HG03280 (cell line): ENCODE measurements at regions not wholly inside any gene's neighbourhood (a gene's known extent, or its start where the extent isn't known, plus 50 kb on each side); places are given as distances from the start of the nearest gene placed in this dataset.
"Not testable (repeated sequence)": the region's sequence is repeated elsewhere in the genome, so short reads cannot be mapped to it uniquely, and the experiment has no call there.

ENCODE experiments used
- ATAC-seq: cut with Tn5 transposase; IDR thresholded peaks from one replicate; pipeline ENCODE4 v1.9.1; 2021; ENCODE audit warnings: mild to moderate bottlenecking, moderate library complexity; ENCODE audit not compliant: unreplicated experiment

DNA sequence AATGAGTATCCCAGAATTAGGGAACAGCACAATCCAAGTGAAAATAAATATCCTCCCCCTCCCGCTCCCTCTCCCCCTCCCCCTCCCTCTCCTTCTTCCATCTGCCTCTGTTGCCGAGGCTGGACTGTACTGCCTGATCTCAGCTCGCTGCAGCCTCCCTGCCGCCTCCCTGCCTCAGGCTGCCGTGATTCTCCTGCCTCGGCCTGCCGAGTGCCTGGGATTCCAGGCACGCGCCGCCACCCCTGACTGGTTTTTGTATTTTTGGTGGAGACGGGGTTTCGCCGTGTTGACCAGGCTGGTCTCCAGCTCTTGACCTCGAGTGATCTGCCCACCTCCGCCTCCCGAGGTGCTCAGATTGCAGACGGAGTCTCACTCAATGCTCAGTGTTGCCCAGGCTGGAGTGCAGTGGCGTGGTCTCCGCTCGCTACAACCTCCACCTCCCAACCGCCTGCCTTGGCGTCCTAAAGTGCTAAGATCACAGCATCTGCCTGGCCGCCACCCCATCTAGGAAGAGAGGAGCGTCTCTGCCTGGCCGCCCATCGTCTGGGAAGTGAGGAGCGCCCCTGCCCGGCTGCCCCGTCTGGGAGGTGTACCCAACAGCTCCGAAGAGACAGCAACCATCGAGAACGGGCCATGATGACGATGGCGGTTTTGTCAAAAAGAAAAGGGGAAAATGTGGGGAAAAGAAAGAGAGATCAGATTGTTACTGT lies 178.9 kb upstream of the IPO5 start:
- ATAC-seq, result not testable (repeated sequence)

DNA sequence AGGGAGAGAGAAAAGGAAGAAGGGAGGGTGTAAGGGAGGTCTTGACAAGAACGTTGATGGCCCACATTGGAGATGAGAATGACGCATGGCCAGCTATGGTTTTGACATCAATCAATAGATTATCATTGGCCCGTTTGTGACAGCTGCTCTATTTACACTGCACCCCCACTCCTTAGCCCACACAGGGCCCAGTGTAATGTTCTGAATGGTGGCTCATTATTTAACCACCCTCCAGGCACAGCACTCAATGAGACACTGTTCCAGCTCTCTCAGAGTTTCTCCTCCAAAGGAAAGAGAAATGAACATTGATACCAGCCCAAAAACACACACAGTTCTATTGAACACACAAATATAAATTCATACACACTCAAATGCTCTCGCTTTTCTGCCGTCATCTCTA lies 173.0 kb upstream of the IPO5 start:
- ATAC-seq, result no peak

DNA sequence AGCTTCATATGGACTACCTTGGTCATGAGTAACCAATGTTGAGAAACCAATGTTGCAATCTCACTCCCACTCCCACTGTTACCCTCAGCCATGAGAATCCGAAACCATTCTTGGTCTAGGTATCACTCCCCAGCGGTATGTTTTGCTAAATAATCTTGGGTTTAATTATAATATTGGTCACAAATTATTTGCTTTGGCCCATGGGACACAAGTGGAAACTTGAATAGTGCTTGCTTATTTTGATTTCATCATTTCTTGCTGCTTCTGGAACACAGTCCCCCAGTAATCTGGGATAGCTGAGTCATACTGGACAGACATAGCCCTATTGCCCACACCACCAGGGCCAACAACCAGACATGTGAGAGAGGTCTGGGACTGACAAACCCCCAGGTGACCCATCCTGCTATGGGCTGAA lies 171.6 kb upstream of the IPO5 start:
- no peak for ATAC-seq

DNA sequence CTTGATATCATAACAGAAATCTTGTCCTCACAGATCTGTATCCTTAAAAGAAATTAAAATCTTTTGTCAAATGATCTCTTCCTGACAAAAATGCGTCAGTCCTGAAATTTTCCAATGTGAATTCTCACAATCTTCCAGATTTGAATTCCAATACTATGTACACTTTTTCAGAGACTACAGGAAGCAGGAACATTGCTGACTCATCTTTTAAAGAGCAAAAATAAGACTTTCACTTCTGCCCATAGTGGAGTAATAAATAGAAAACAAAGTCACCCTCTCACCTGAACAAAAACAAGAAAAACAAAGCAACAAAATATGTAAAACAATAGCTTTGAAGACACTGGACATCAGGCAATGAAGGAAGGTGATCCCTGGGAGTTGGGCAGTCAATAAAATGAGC lies 167.0 kb upstream of the IPO5 start:
- ATAC-seq, result no peak

DNA sequence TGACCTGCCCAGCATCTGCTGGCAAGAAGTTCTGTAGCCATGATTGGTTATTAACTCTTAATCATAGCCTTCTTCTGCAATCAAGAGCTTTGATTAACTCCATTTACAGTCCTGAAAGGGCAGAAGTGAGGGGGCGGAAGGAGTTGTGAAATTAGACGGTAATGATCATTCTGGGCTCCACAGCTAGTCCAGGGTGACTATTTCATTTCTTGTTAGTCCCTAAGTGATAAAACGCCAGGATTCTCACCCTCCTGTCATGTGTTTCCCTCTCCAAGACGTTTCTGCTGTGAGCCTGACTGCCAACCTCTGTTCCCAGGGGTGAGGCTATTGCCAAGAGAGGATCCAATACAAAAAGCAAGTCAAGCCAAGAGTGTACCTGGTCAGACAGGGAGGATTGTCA lies 155.9 kb upstream of the IPO5 start:
- ATAC-seq, result no peak

DNA sequence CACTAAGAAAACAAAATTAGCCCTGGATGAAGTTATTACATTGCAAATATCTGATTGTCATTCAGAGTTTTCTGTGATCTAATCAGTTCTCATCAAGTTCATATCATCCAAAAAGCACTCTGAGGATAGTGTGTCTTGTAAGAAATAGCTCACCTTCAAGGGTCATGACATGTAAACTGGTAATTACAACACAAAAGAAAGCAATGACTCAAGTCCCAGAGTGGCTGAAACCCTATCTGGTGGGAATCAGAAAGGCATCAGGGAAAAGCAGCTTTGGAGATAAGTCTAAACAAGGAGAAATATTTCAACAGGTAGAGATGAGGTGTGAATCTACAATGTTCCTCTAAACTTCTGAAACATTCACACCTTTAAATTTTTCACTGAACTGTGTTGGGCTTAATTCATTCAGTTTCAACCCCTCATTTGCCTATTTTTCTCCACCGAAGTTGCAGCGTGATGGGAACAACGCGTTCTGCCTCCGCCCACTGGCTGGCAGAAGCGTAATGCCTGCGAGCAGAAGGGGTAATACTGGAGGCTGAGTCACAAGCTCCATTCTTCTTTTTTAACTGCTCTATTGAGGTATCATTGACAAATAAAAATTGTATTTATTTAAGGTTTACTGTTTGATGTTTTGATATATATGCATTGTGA lies 155.2 kb upstream of the IPO5 start:
- no peak for ATAC-seq

DNA sequence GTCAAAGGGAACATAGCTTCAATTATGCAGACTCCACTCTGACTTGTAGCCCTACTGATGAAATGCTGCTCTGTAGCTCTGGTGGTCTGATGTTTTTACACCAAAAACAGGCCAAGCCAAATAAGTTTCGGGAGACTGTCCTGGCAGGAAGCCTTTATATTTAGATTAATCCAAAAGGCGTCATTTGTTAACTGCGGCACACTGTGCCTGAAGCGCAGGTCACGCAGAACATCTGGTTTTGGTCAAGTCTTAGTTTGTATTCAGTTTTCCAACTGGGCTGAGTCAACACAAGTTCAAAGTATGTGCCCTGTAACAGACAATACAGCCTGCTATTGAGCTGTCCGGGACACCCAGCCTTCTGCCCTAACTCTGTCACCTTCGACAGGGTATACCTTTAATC lies 154.6 kb upstream of the IPO5 start:
- ATAC-seq, result no peak

DNA sequence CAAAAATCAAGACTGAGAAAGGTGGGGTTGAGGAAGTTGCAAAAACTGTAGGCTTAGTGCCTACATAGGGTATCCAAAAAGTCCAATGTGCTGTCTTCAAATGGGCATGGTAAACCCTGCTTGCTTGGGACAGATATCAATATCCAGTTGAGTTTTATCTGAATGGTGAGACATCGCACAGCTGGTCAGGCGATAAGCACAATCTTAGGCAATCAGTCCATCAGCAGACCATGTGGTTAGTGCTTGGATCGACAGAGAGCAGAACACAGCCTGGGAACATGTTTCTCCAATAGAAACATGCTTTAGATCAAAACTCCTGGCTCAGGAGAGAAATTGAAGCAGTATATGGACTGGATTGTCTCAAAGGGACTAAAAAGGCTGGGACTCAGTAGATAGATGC lies 151.3 kb upstream of the IPO5 start:
- no peak for ATAC-seq

DNA sequence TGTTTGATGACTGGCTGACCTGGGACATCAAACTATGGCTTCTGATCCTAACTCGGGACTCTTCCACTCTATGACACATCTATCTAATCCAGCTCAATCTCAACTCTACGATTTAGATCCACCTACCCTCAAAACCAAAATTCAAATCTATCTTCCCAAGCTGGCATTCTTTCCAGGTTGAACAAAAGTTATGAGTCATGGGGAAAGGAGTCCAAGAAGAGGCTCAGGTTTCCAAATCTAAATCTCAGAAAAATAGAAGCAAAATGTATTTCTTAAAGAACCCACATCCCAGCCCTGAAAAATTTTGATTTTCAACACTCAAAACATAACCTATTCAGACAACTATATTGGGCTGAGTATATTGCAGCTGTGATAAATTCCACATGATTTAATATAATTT lies 143.9 kb upstream of the IPO5 start:
- no peak for ATAC-seq

DNA sequence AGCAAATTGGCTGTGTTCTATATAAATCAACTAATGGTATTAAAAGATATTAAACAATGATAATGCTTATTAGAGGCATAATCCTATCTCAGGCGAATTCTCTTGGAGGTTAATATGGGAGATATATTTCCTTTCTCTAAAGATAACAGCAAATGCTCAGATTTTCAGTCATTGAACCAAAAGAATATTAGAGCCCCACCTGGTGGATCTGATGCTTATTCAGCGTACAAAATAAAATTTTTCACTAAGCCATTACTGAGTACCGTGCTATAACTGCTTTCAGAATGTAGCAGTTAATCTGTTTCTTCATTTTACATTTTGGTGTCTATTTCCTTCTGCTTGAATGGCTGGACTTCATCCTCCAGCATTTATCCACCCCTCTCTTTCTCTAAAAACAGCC lies 143.3 kb upstream of the IPO5 start:
- ATAC-seq, result no peak

DNA sequence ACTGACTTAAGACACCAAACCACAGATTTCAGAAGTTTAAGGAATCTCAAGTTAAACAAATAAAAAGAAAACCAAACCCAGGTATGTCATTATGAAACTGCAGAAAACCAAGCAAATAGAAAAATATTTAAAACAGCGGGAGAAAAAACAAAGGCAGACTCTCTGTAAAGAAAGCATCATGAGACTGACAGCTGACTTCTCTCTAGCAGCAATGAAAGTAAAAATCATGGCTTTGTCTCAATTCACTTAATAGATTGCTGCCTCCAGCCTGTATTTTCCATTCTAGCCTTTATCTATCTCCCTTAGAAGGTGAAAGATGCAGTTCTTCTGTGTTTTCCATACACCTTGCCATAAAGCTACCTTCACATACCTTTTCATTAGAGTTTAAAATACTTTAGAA lies 131.1 kb upstream of the IPO5 start:
- no peak for ATAC-seq

DNA sequence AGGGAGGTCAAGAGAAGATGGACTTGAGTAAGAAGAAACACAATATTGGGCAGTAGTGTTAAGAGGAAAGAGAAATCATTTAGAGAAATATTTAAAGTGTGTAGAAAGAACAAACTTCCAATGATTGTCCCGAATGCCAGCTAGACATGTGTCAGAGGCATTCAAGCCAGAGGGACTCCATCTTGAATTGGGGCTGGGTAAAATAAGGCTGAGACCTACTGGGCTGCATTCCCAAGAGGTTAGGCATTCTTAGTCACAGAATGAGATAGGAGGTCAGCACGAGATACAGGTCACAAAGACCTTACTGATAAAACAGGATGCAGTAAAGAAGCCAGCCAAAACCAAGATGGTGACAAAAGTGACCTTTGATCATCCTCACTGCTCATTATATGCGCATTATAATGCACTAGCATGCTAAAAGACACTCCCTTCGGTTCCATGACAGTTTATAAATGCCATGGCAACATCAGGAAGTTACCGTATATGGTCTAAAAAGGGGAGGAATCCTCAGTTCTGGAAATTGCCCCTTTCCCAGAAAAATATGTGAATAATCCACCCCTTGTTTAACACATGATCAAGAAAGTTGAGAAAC lies 127.0 kb upstream of the IPO5 start:
- ATAC-seq, result no peak

DNA sequence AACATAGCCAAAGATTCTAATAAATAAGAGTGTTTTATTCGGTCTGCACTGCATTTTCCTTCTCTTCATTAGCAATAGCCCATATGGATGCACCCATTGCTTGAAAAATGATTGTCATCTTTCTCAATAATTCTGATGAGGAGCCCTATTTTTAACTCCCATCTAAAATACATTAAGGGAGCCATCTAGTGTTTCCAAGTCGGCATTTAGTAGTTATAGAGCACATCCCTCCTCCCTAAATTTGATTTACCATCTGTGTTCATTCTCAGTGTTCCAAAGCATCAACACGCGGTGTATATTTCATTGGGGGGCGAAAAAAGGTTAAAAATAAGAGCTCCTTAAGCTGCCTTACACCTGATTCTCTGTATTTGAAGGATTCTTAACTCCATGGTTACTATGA lies 119.2 kb upstream of the IPO5 start:
- no peak for ATAC-seq

DNA sequence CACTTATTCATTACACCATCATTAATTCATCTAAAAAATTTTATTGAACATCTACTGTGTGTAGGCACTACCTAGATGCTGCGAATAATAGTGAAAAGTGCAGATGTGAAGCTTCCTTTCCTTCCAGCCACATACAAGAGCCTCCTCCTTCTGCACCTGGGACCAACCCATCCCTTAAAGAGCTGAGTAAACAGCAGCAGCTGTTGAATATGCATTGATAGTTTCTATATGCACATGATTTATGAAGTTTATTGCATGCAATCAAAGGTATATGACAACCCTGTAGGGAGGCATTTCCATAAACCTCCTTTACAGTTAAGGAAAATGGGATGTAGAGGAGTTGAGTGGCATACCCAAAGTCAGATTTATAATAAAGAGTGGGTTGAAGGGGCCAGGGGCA lies 110.3 kb upstream of the IPO5 start:
- ATAC-seq, result no peak

DNA sequence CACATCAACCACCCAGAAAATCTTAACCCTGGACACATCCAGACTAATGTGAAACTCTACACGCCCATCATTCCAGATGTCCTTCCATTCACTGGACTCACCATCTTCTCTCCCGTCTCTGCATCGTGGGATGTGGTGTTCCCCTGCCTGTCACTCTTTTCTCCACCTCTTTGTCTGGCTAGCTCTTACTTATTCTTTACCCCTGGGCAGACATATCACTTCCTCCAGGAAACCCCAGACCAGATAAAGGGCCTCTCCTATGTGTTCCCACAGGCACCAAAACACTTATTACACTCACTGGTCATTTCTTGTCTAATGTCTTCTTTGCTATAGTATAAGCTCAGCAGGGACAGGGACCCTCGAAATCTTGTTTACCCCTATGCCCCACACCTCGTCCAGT lies 109.3 kb upstream of the IPO5 start:
- ATAC-seq, result no peak

DNA sequence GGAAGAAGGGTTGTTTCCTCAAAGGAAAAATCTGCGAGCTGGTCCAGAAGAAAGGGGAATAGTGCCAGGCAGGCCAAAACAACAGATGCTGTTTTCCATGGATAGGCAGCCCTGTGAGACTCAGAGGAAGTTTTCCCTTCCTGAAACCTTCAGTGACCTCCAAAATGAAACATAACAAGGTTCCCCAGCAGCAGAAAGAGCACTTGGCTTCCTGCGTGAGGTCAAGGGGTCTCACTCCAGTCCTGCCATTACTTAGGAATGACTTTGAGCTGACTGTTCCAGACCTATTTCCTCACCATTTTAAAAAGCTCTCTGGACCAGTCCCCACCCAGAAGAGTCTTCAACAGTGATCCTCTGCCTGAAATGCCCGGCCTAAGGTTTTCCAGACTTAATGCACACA lies 104.6 kb upstream of the IPO5 start:
- no peak for ATAC-seq

DNA sequence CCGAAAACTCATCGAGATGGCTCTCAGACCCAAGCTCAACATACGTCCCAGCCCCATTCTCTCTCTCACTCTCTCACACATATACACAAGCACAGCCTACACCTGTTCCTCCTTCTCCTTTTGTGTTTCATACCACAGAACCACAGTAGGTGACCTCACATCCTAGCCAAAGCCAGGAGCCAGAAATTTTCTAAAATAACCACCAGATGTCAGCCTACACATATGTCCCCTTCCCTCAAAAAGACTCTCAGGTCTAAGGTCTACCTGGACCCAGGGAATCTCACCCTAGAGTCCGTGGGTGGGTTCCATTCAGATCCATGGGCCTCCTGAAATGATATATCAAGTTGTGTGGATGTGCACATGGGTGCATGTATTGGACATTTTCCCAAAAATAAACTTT lies 104.2 kb upstream of the IPO5 start:
- peak; percentile 71 for ATAC-seq

DNA sequence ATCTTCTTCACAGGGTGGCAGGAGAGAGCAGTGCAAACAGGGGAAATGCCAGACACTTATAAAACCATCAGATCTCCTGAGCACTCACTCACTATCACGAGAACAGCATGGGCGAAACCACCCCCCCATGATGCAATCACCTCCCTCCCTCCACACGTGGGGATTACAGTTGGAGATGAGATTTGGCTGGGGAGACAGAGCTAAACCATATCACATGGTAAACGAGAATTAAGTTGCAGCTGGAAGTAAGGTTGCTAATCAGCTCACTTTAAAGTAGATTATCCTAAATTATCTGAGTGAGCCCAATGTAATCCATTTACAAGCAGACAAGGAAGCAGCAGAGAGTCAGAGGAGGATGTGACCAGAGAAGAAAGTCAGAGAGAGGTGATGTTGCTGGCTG lies 102.2 kb upstream of the IPO5 start:
- ATAC-seq, result no peak

DNA sequence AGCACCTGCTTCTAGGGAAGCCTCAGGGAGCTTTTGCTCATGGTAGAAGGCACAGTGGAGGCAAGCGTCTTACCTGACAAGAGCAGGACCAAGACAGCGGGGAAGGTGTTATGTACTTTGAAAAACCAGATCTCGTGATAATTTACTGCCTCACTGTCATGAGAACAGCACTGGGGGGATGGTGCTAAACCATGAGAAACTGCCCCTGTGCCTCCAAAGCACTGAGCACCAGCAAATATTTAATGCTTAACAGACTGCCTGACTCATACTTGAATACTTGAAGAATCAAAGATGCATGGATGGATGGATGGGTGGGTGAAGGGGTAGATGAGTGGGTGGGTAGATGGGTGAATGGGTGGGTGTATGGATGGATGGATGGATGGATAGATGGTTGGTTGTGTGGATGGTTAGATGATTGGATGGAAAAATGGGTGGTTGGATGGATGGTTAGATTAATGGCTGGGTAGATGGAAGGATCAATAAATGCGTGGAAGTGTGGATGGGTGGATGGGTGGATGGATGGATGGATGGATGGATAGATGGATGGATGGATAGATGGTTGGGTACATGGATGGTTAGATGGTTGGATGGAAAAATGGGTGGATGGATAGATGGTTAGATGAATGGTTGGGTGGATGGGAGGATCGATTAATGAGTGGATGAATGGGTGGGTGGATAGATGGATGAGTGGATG lies 101.1 kb upstream of the IPO5 start:
- no peak for ATAC-seq

DNA sequence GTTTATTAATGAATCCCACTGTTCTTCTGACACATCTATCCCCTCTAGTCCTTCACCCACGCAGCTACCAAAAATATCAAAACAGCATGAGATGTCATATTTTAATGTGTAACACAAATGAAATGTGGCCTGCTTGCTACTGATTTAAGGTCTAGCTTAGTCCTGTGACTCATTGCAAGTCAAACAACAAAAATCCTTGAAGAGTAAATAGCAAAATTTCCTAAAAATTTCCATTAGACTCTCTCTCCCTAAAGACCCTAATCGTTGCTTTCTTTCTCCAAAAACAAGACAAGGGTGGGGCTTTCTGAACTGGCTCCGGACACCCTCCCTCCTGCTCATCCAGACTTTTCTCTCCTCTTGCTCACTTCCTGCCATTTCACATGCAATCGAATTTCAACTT lies 99.9 kb upstream of the IPO5 start:
- ATAC-seq, result no peak

DNA sequence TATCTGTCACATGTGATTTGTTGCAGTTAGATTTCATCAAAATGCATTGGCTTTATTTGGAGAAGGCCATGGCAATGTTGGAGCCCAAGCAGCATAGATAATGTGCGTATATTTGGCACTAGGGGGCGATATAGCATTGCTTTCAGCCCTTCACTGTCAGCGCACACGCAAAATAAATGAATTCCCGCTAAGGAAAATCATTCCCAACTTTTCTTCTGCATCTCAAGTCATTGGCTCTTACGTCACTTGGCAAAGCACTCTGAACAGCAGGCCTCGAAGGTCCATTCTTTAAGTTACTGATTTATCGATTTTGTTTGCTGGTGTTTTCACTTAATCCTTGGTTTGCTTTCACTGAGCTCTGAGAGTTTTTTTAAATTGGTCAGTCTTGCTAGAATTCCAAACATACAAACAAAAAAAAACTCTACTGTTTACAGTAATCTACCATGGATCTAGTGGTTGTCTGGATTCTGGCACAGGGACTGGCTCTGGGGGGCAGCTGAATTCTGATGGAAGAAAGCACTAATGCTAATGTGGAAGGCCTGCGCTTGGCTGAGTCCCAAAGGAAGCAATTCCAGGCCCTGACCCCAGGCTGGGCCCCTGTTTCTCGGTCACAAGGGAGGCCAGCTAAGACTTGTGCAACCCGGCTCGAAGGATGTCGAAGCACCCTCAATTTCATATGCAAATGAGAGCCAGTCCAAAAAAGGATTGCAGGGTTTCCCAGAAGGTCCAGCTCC lies 97.7 kb upstream of the IPO5 start:
- ATAC-seq, result peak; percentile 54
